ENCODE measurements at regions not wholly inside any gene's neighbourhood (a gene's known extent, or its start where the extent isn't known, plus 50 kb on each side); places are given as distances from the start of the nearest gene placed in this dataset.

- H3K4me1 ChIP-seq (ENCODE audit: insufficient read depth, low read length), result no peaks in the 10 kb centered on the region
- no peak overlapping the region for H3K4me3 ChIP-seq (replicated peaks in 1 of 3; ENCODE audit: insufficient read depth in 1 of 3, low read depth in 2 of 3, low read length in 3 of 3)
- no peak overlapping the region for H3K9ac ChIP-seq (ENCODE audit: insufficient read depth, low read depth, low read length)
- in situ Hi-C loops (cut with HindIII; ENCODE audit: extremely low pct_ligation_motif_present, low pct_unique_long_range_greater_than_20kb), result no loop called here
- TF ChIP-seq ZNF749 (CRISPR knock-in tag; IDR thresholded peaks at IDR 0.05; ENCODE audit: borderline replicate concordance) (no peak), TEAD2 (CRISPR knock-in tag; IDR thresholded peaks at IDR 0.05) (no peak), ZNF567 (CRISPR knock-in tag; IDR thresholded peaks at IDR 0.05; ENCODE audit: borderline replicate concordance) (no peak), ZNF263 (CRISPR knock-in tag; IDR thresholded peaks at IDR 0.05) (peak; percentile 23; the same call in 1 of the 2 replicates), MIER2 (CRISPR knock-in tag; IDR thresholded peaks at IDR 0.05) (no peak), PBX2 (CRISPR knock-in tag; IDR thresholded peaks at IDR 0.05) (peak; percentile 61; the same call in 1 of the 2 replicates), ZNF512 (CRISPR knock-in tag; IDR thresholded peaks at IDR 0.05) (no peak), ZNF776 (CRISPR knock-in tag; IDR thresholded peaks at IDR 0.05) (no peak)
- no peak overlapping the region for H3K27ac ChIP-seq (ENCODE audit: extremely low read length, insufficient read depth, low read length)
- no peaks in the 10 kb centered on the region for H3K27me3 ChIP-seq (ENCODE audit: control insufficient read depth in 1 of 2, insufficient read depth in 2 of 2, low read length in 2 of 2)
- H3K9me3 ChIP-seq (ENCODE audit: low read length), result no peaks in the 10 kb centered on the region
- WGBS (ENCODE audit: low lambda C conversion rate), result 0% methylated on average over 3 of the region's 4 CpGs
- DNase-seq (ENCODE audit: low spot score) (no peak), ATAC-seq (no peak), FAIRE-seq (no peak)
- H3K4me2 ChIP-seq (ENCODE audit: low read depth, low read length), result no peak overlapping the region
- no TSS peak for BruUV-seq (replicated peaks)
- H2AFZ ChIP-seq (ENCODE audit: low read length), result no peak overlapping the region
- ChIA-PET POLR2A (no interaction called here), CTCF (ENCODE audit: low intra/inter-chr PET ratio, low total read pairs) (no interaction called here)
- intact Hi-C loops (cut with micrococcal nuclease; ENCODE audit: unreplicated experiment), result no loop called here
- H4K20me1 ChIP-seq (ENCODE audit: insufficient read depth, low read length), result no peaks in the 10 kb centered on the region
- no peaks in the 10 kb centered on the region for H3K36me3 ChIP-seq (replicated peaks in 1 of 2; ENCODE audit: control insufficient read depth in 1 of 2, insufficient read depth in 2 of 2, low read length in 2 of 2)
- no peaks in the 10 kb centered on the region for H3K79me2 ChIP-seq (ENCODE audit: insufficient read depth, low read length)
These were observed 286.7 kb downstream of the NFIB start for GRCh38 chr9:14027116-14027800.
